Heart left ventricle (tissue), 16 donors: ENCODE measurements at regions not wholly inside any gene's neighbourhood (a gene's known extent, or its start where the extent isn't known, plus 50 kb on each side); places are given as distances from the start of the nearest gene placed in this dataset.

ENCODE experiments used
- ATAC-seq, 4 donors: fragments of 200-7000 bp; cut with Tn5 transposase; one replicate each; pipeline ENCODE4 v1.9.1; 2020 to 2022; ENCODE audit warnings: moderate library complexity in 4 of 4, mild to moderate bottlenecking in 3 of 4, moderate number of reproducible peaks in 1 of 4
- DNase-seq, 5 donors: peaks; one replicate each; pipeline ENCODE4 v3.0.0-alpha.2; 2020
- H3K27ac ChIP-seq, 12 donors: fragments of 200-600 bp; sonication (generic) in 4 of 12; one replicate each; pipeline versions ENCODE4 v1.5.0 to v1.8.0; 2016 to 2022; ENCODE audit warnings: mild to moderate bottlenecking in 2 of 12
- H3K27me3 ChIP-seq, 9 donors: fragments of 200-600 bp; sonication (generic) in 2 of 9; one replicate each; pipeline versions ENCODE4 v1.5.1 to v1.8.0; 2016 to 2022; ENCODE audit warnings: mild to moderate bottlenecking in 3 of 9
- H3K36me3 ChIP-seq, 9 donors: fragments of 200-600 bp; sonication (generic) in 2 of 9; one replicate each; pipeline versions ENCODE4 v1.5.0 to v1.8.0; 2018 to 2022; ENCODE audit warnings: mild to moderate bottlenecking in 2 of 9
- H3K4me1 ChIP-seq, 12 donors: fragments of 200-600 bp; sonication (generic) in 4 of 12; one replicate each; pipeline versions ENCODE4 v1.5.0 to v1.8.0; 2016 to 2022; ENCODE audit warnings: mild to moderate bottlenecking in 3 of 12
- H3K4me3 ChIP-seq, 12 donors: fragments of 200-600 bp; sonication (generic) in 4 of 12; one replicate each; pipeline versions ENCODE4 v1.5.0 to v1.8.0; 2017 to 2022; ENCODE audit warnings: mild to moderate bottlenecking in 9 of 12, moderate library complexity in 4 of 12
- H3K9me3 ChIP-seq, 12 donors: fragments of 200-600 bp; sonication (generic) in 4 of 12; one replicate each; pipeline versions ENCODE4 v1.5.0 to v1.8.0; 2016 to 2022; ENCODE audit warnings: mild to moderate bottlenecking in 1 of 12
- CTCF ChIP-seq, 12 donors: fragments of 200-600 bp; sonication (generic) in 4 of 12; IDR thresholded peaks; one replicate each; pipeline versions ENCODE4 v1.5.0 to v1.8.0; 2018 to 2022; ENCODE audit warnings: antibody characterized with exemption in 12 of 12, mild to moderate bottlenecking in 5 of 12
- POLR2A ChIP-seq, 2 donors: fragments of 450-650 bp; IDR thresholded peaks; one replicate each; pipeline ENCODE4 v1.6.1; 2017; ENCODE audit warnings: antibody characterized with exemption in 2 of 2, mild to moderate bottlenecking in 2 of 2, moderate library complexity in 2 of 2
- WGBS, 4 donors: extraction: QIAGEN DNeasy Blood & Tissue Kit in 2 of 4; methylation state at CpG; one replicate each; pipeline versions ENCODE4 v1.1.5 to v1.1.7; 2013 to 2018; 5-methylcytosine and 5-hydroxymethylcytosine counted together
- intact Hi-C, 10 donors: fragments of 100-400 bp; cut with DNase I; formaldehyde crosslinking; loops; one replicate each; pipeline versions ENCODE4 v1.11.1 to v1.14.2; 2022
- donor health status: ischemic (EF 13 %, LVEDD 7.1; RV severe dilation, severe dysfunction).
- donor health status: healthy with polysubstance abuse.
- donor health status: DM: no; HTN: yes; CAD: no.
- donor health status: DM: no; HTN: no; CAD: no.
- donor health status: ischemic (EF 25% LVEDD 6.9; RV normal size, moderate dysfunction).
- donor health status: ischemic (EF 25% LVEDD 5.7; RV mildly dilated, moderate dysfunction).
- donor health status: healthy.
- donor health status: DM: yes; HTN: yes; CAD: no.
- donor health status: ischemic (EF 35%, LVEDD 5.7; RV mildly dilated, moderate dysfunction).
- donor health status: nonischemic (EF 11% LVEDD 7.7; RV severe dilation, severe dysfunction).
- donor health status: DM: yes; HTN: yes; CAD: no.
- donor health status: PGD.
- donor health status: ischemic (EF 29% LVEDD 5.4; RV normal size, mild dysfunction).
- donor health status: nonischemic (EF 23%, LVEDD 6.1; RV moderate dilation, normal function).

GRCh38 chr16:9183682-9184353 lies 92.4 kb downstream of the HAPSTR1 start:
- intact Hi-C loops = no loop called here
- H3K36me3 ChIP-seq = no peaks in the 10 kb centered on the region
- DNase-seq (no peak), ATAC-seq (no peak)
- 82 to 88% (median 86%) methylated on average over 25 to 29 of the region's 29 CpGs for WGBS, 4 donors
- no peaks in the 10 kb centered on the region for H3K9me3 ChIP-seq
- H3K27ac ChIP-seq = no peak overlapping the region
- no peaks in the 10 kb centered on the region for H3K4me1 ChIP-seq
- no peak overlapping the region for H3K4me3 ChIP-seq
- TF ChIP-seq CTCF (IDR thresholded peaks at IDR 0.05) = no peak
- no peak for TF ChIP-seq POLR2A (IDR thresholded peaks at IDR 0.05)
- H3K27me3 ChIP-seq = no peaks in the 10 kb centered on the region

- DNase-seq = no peak
- no peak for ATAC-seq
- H3K27ac ChIP-seq = no peak overlapping the region
- no peaks in the 10 kb centered on the region for H3K4me1 ChIP-seq
- no peaks in the 10 kb centered on the region for H3K27me3 ChIP-seq
- H3K4me3 ChIP-seq = no peak overlapping the region
- WGBS, 4 donors = 84 to 89% (median 85%) methylated on average over 21 to 33 of the region's 33 CpGs
- no peaks in the 10 kb centered on the region for H3K9me3 ChIP-seq
- intact Hi-C loops = no loop called here
- no peak for TF ChIP-seq CTCF (IDR thresholded peaks at IDR 0.05)
- TF ChIP-seq POLR2A (IDR thresholded peaks at IDR 0.05) = no peak
- no peaks in the 10 kb centered on the region for H3K36me3 ChIP-seq
Measured at GRCh38 chr16:9184354-9184690, 92.9 kb downstream of the HAPSTR1 start.

GRCh38 chr16:9185381-9185780 lies 93.9 kb downstream of the HAPSTR1 start:
- ATAC-seq = no peak
- Histone ChIP-seq H3K4me1 (no peaks in the 10 kb centered on the region), H3K36me3 (no peaks in the 10 kb centered on the region), H3K9me3 (no peaks in the 10 kb centered on the region), H3K27me3 (no peaks in the 10 kb centered on the region), H3K4me3 (no peak overlapping the region), H3K27ac (no peak overlapping the region)
- 52 to 56% (median 52%) methylated on average over 2 of the region's 2 CpGs for WGBS, 4 donors
- DNase-seq = no peak
- intact Hi-C loops = no loop called here
- TF ChIP-seq POLR2A (IDR thresholded peaks at IDR 0.05) (no peak), CTCF (IDR thresholded peaks at IDR 0.05) (no peak)

- Histone ChIP-seq H3K4me1 (no peaks in the 10 kb centered on the region), H3K27ac (no peak overlapping the region), H3K9me3 (no peaks in the 10 kb centered on the region), H3K27me3 (no peaks in the 10 kb centered on the region), H3K36me3 (no peaks in the 10 kb centered on the region), H3K4me3 (no peak overlapping the region)
- no peak for DNase-seq
- TF ChIP-seq CTCF (IDR thresholded peaks at IDR 0.05) = no peak
- TF ChIP-seq POLR2A (IDR thresholded peaks at IDR 0.05) = no peak
- no peak for ATAC-seq
- intact Hi-C loops = no loop called here
- WGBS, 4 donors = 87 to 93% (median 89%) methylated on average over 3 of the region's 3 CpGs
Measured at GRCh38 chr16:9186061-9186460, 94.6 kb downstream of the HAPSTR1 start.
